ENCODE measurements at regions not wholly inside any gene's neighbourhood (a gene's known extent, or its start where the extent isn't known, plus 50 kb on each side); places are given as distances from the start of the nearest gene placed in this dataset.

DNA sequence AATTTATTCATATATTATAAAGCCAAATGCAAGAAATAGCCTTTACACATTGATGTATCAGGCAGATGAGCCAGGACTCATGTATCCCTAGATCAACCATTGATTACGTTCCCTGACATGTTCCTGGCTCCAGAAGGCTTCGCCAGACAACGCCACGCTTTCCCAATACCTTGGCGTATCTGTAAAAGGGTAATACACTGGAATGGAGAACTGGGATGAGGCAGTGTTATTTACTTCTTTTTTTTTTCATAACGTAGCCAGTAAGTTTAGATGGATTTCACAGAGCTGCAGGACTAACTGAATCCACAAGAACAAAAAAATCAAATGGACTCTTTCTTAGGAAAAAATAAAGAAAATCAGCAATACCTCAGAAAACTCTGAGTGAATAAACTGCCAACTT, 588.1 kb upstream of the SEMA3D start:
- no peak for TF ChIP-seq FOXM1 (IDR thresholded peaks at IDR 0.05; ENCODE audit: borderline replicate concordance, low read depth)
- no peak for TF ChIP-seq YY1 (IDR thresholded peaks at IDR 0.05; ENCODE audit: low read depth)
- TF ChIP-seq CREB1 (IDR thresholded peaks at IDR 0.05; ENCODE audit: low read depth), result no peak
- TF ChIP-seq TAF1 (IDR thresholded peaks at IDR 0.05; ENCODE audit: low read depth), result no peak
- TF ChIP-seq, protein P1, sequence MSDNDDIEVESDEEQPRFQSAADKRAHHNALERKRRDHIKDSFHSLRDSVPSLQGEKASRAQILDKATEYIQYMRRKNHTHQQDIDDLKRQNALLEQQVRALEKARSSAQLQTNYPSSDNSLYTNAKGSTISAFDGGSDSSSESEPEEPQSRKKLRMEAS (IDR thresholded peaks at IDR 0.05), result no peak
- TF ChIP-seq NFIC (IDR thresholded peaks at IDR 0.05), result no peak
- no peak for TF ChIP-seq RAD21 (IDR thresholded peaks at IDR 0.05; ENCODE audit: low read depth)
- TF ChIP-seq CEBPB (IDR thresholded peaks at IDR 0.05), result no peak
- no peak for TF ChIP-seq TEAD4 (IDR thresholded peaks at IDR 0.05)
- TF ChIP-seq ZBTB7A (IDR thresholded peaks at IDR 0.05; ENCODE audit: low read depth), result no peak
- no peak for TF ChIP-seq EP300 (IDR thresholded peaks at IDR 0.05; ENCODE audit: borderline replicate concordance)
- no peak for TF ChIP-seq TCF12 (IDR thresholded peaks at IDR 0.05; ENCODE audit: low read depth)
- TF ChIP-seq, protein P2, sequence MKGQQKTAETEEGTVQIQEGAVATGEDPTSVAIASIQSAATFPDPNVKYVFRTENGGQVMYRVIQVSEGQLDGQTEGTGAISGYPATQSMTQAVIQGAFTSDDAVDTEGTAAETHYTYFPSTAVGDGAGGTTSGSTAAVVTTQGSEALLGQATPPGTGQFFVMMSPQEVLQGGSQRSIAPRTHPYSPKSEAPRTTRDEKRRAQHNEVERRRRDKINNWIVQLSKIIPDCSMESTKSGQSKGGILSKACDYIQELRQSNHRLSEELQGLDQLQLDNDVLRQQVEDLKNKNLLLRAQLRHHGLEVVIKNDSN (IDR thresholded peaks at IDR 0.05), result no peak
- TF ChIP-seq, protein P3, sequence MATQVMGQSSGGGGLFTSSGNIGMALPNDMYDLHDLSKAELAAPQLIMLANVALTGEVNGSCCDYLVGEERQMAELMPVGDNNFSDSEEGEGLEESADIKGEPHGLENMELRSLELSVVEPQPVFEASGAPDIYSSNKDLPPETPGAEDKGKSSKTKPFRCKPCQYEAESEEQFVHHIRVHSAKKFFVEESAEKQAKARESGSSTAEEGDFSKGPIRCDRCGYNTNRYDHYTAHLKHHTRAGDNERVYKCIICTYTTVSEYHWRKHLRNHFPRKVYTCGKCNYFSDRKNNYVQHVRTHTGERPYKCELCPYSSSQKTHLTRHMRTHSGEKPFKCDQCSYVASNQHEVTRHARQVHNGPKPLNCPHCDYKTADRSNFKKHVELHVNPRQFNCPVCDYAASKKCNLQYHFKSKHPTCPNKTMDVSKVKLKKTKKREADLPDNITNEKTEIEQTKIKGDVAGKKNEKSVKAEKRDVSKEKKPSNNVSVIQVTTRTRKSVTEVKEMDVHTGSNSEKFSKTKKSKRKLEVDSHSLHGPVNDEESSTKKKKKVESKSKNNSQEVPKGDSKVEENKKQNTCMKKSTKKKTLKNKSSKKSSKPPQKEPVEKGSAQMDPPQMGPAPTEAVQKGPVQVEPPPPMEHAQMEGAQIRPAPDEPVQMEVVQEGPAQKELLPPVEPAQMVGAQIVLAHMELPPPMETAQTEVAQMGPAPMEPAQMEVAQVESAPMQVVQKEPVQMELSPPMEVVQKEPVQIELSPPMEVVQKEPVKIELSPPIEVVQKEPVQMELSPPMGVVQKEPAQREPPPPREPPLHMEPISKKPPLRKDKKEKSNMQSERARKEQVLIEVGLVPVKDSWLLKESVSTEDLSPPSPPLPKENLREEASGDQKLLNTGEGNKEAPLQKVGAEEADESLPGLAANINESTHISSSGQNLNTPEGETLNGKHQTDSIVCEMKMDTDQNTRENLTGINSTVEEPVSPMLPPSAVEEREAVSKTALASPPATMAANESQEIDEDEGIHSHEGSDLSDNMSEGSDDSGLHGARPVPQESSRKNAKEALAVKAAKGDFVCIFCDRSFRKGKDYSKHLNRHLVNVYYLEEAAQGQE (IDR thresholded peaks at IDR 0.05; ENCODE audit: low read depth), result no peak
- no peak for TF ChIP-seq EGR1 (IDR thresholded peaks at IDR 0.05)

DNA sequence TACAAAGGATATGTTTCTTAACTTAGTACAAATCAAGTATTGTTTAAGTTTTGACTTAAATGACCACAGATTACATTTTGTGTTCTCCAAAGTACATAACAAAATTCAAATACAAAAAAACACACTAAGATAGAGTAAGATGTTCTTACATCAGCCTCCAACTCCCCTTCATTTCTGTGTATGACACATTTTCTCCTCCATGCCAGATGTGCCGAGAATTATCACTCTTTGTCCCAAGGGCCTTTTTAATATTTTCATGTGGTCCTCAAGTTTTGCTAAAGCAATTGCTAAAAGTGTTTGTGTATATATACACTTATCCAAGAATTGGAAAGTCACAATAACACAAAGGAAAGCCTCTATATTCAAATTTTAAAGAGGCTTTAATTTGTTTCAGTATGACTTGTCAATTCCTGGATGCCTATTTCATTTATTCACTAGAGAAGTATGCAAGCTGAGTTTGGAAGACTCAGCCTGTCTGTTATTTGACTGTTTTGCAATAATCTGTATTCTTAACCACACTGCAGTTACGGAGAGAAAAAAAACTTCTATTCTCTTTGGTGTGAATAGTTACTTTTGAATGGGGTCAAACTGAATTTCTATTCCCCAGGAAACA, 586.4 kb upstream of the SEMA3D start:
- TF ChIP-seq FOXM1 (IDR thresholded peaks at IDR 0.05; ENCODE audit: borderline replicate concordance, low read depth) (no peak), YY1 (IDR thresholded peaks at IDR 0.05; ENCODE audit: low read depth) (no peak), TCF12 (IDR thresholded peaks at IDR 0.05; ENCODE audit: low read depth) (no peak), EP300 (IDR thresholded peaks at IDR 0.05; ENCODE audit: borderline replicate concordance) (no peak)
- TF ChIP-seq, protein P2 (IDR thresholded peaks at IDR 0.05), result no peak
- TF ChIP-seq, protein P3 (IDR thresholded peaks at IDR 0.05; ENCODE audit: low read depth), result no peak

- no peak for TF ChIP-seq CEBPB (IDR thresholded peaks at IDR 0.05)
- TF ChIP-seq, protein P3 (IDR thresholded peaks at IDR 0.05; ENCODE audit: low read depth), result no peak
- TF ChIP-seq ZBTB7A (IDR thresholded peaks at IDR 0.05; ENCODE audit: low read depth), result no peak
Measured at GRCh38 chr7:85771516-85771915, 584.7 kb upstream of the SEMA3D start.

DNA sequence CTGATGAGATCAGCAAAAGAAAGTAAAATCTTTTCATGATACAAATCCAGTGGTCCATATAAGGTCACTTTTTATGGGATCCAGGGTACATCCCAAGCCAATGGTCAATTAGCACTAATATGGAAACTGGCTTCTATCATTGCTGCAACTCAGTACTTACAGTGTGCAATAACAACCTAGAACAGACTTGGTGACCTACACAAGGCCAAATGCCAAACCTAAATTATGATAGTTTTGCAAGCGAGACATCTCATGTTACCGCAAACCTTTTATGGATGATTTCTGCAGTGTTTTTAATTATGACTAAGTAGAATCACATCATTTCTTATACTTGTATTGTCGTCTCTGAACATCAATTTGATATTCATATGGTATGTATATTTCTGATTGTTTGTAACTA, 583.5 kb upstream of the SEMA3D start:
- TF ChIP-seq NFIC (IDR thresholded peaks at IDR 0.05) (no peak), EGR1 (IDR thresholded peaks at IDR 0.05) (no peak), FOXM1 (IDR thresholded peaks at IDR 0.05; ENCODE audit: borderline replicate concordance, low read depth) (no peak), YY1 (IDR thresholded peaks at IDR 0.05; ENCODE audit: low read depth) (no peak), TCF12 (IDR thresholded peaks at IDR 0.05; ENCODE audit: low read depth) (no peak), CEBPB (IDR thresholded peaks at IDR 0.05) (no peak), CREB1 (IDR thresholded peaks at IDR 0.05; ENCODE audit: low read depth) (no peak), TAF1 (IDR thresholded peaks at IDR 0.05; ENCODE audit: low read depth) (no peak), TEAD4 (IDR thresholded peaks at IDR 0.05) (no peak), EP300 (IDR thresholded peaks at IDR 0.05; ENCODE audit: borderline replicate concordance) (no peak)
- TF ChIP-seq, protein P3 (IDR thresholded peaks at IDR 0.05; ENCODE audit: low read depth), result no peak
- TF ChIP-seq, protein P2 (IDR thresholded peaks at IDR 0.05), result no peak

Data from Ishikawa (cell line).